Loucy (cell line): ENCODE measurements at regions not wholly inside any gene's neighbourhood (a gene's known extent, or its start where the extent isn't known, plus 50 kb on each side); places are given as distances from the start of the nearest gene placed in this dataset.

Source experiments
- EZH2phosphoT487 ChIP-seq: fragments of 200-600 bp; IDR thresholded peaks from 2 replicates; pipeline ENCODE4 v1.6.1; 2018; ENCODE audit warnings: antibody characterized with exemption, mild to moderate bottlenecking, moderate library complexity, borderline replicate concordance
- TF ChIP-seq, protein P1 (sequence below): fragments of 200-600 bp; sonication (generic); conservative IDR thresholded peaks from 2 replicates; pipeline ENCODE4 v1.5.1; 2014; ENCODE audit warnings: mild to moderate bottlenecking, antibody characterized with exemption, low read length

DNA sequence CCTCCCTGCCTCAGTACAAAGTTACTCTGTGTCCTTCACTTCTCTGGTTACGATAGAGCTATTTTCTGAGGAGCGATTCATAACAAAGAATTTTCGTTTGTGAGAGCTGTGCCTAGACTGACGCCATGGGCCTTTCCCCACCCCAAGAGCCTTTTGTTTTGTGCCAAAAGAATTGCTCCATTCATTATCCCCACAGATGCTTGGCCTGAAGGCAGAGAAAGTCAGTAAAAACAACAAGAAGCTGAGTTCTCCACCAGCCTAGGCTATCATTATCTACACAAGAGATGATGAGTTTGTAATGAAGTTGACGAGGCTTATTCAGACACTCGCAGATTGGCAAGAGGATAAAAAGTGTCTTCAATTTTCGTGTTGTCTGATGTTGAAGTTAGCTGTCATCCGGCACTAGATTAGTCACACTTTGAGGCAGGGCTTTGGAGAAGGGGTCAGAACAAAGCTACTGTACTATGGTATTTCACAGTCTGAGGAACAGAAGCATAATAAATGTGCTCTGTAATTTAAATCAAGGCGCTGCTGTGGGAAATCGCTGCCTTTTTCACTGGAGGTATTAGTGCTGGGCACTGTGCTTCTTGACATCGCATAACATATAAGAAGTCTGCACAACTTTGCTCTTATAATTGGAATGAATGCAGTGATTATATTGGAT is 278.4 kb upstream of the FIGN start:
- TF ChIP-seq, protein P1, sequence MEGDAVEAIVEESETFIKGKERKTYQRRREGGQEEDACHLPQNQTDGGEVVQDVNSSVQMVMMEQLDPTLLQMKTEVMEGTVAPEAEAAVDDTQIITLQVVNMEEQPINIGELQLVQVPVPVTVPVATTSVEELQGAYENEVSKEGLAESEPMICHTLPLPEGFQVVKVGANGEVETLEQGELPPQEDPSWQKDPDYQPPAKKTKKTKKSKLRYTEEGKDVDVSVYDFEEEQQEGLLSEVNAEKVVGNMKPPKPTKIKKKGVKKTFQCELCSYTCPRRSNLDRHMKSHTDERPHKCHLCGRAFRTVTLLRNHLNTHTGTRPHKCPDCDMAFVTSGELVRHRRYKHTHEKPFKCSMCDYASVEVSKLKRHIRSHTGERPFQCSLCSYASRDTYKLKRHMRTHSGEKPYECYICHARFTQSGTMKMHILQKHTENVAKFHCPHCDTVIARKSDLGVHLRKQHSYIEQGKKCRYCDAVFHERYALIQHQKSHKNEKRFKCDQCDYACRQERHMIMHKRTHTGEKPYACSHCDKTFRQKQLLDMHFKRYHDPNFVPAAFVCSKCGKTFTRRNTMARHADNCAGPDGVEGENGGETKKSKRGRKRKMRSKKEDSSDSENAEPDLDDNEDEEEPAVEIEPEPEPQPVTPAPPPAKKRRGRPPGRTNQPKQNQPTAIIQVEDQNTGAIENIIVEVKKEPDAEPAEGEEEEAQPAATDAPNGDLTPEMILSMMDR = no peak
- no peak for TF ChIP-seq EZH2phosphoT487
